Peyer's patch (tissue), 4 donors: ENCODE measurements at regions not wholly inside any gene's neighbourhood (a gene's known extent, or its start where the extent isn't known, plus 50 kb on each side); places are given as distances from the start of the nearest gene placed in this dataset.

Experiments
- DNase-seq, 3 donors: peaks; one replicate each; pipeline ENCODE4 v3.0.0-alpha.2; 2017 to 2019
- H3K27ac ChIP-seq, 4 donors: fragments of 200-600 bp; sonication (generic); one replicate each; pipeline ENCODE4 v1.5.1; 2016 to 2019
- H3K27me3 ChIP-seq, 2 donors: fragments of 200-600 bp; sonication (generic); one replicate each; pipeline ENCODE4 v1.5.1; 2019
- H3K36me3 ChIP-seq, 3 donors: fragments of 200-600 bp; sonication (generic); one replicate each; pipeline ENCODE4 v1.5.1; 2016 to 2019
- H3K4me1 ChIP-seq, 4 donors: fragments of 200-600 bp; sonication (generic); one replicate each; pipeline ENCODE4 v1.5.1; 2016 to 2019
- H3K4me3 ChIP-seq, 4 donors: fragments of 200-600 bp; sonication (generic); 1 replicate in 3 of 4; 2 replicates in 1 of 4; pipeline ENCODE4 v1.5.1; 2016 to 2019; ENCODE audit warnings: mild to moderate bottlenecking in 1 of 4
- H3K9me3 ChIP-seq, 4 donors: fragments of 200-600 bp; sonication (generic); one replicate each; pipeline ENCODE4 v1.5.1; 2016 to 2019; ENCODE audit warnings: mild to moderate bottlenecking in 1 of 4
- POLR2A ChIP-seq, 2 donors: fragments of 450-650 bp; IDR thresholded peaks; one replicate each; pipeline ENCODE4 v1.5.1; 2017; ENCODE audit warnings: antibody characterized with exemption in 2 of 2, mild to moderate bottlenecking in 2 of 2, moderate library complexity in 2 of 2
- TF ChIP-seq, protein P1 (sequence below), 6 experiments: fragments of 450-650 bp in 4 of 6; fragments of 200-600 bp in 2 of 6; sonication (generic) in 1 of 6; IDR thresholded peaks; one replicate each; pipeline ENCODE4 v1.5.1; 2017 to 2019; ENCODE audit warnings: antibody characterized with exemption in 6 of 6, mild to moderate bottlenecking in 3 of 6, moderate library complexity in 1 of 6

DNA sequence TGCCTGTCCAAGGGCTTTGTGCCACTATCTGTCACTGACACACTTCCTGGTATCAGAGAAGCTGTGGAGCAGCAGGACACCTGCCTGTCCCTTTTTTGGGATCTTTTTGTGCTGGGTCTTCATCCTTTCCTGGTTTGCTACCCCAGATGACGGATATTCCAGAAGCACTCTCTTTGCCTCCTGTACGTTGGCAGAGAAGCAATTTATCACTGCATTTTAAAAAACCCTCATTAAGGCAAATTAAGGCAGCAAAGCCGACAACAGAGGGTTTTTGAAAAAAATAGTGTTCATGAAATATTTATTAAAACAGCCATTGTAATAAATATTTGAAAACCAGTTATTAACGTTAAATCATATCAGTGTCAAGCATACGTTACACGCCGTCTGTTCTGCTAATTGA, 209.6 kb upstream of the NTM start:
- no peak for DNase-seq
- Histone ChIP-seq H3K27ac (no peak overlapping the region), H3K27me3 (no peaks in the 10 kb centered on the region), H3K9me3 (no peaks in the 10 kb centered on the region), H3K36me3 (no peaks in the 10 kb centered on the region), H3K4me3 (no peak overlapping the region), H3K4me1 (no peaks in the 10 kb centered on the region)
- TF ChIP-seq, protein P1, sequence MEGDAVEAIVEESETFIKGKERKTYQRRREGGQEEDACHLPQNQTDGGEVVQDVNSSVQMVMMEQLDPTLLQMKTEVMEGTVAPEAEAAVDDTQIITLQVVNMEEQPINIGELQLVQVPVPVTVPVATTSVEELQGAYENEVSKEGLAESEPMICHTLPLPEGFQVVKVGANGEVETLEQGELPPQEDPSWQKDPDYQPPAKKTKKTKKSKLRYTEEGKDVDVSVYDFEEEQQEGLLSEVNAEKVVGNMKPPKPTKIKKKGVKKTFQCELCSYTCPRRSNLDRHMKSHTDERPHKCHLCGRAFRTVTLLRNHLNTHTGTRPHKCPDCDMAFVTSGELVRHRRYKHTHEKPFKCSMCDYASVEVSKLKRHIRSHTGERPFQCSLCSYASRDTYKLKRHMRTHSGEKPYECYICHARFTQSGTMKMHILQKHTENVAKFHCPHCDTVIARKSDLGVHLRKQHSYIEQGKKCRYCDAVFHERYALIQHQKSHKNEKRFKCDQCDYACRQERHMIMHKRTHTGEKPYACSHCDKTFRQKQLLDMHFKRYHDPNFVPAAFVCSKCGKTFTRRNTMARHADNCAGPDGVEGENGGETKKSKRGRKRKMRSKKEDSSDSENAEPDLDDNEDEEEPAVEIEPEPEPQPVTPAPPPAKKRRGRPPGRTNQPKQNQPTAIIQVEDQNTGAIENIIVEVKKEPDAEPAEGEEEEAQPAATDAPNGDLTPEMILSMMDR (IDR thresholded peaks at IDR 0.05), result no peak
- TF ChIP-seq POLR2A (IDR thresholded peaks at IDR 0.05), result no peak

DNA sequence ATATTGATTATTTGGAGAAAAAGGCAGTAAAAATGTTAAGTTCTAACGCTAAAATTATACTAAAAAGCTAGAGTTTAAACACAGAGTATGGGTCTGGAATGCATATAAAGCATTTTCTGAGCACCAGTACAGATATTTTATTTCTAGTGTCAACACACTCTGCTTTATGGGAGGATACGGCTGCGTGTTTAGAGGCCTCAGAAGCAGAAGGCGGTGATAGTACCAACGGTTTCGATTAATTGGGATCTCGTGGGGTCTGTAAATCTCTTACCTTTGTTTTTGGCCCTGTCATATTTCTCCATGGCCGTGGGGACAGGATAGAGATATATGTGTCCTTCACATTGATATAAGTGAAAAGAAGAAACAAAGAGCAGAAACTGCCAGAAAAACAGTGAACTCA, 206.8 kb upstream of the NTM start:
- Histone ChIP-seq H3K36me3 (no peaks in the 10 kb centered on the region), H3K27me3 (no peaks in the 10 kb centered on the region), H3K4me1 (no peaks in the 10 kb centered on the region), H3K9me3 (no peaks in the 10 kb centered on the region), H3K27ac (no peak overlapping the region), H3K4me3 (no peak overlapping the region)
- no peak for DNase-seq
- no peak for TF ChIP-seq POLR2A (IDR thresholded peaks at IDR 0.05)
- TF ChIP-seq, protein P1 (IDR thresholded peaks at IDR 0.05), result no peak

DNA sequence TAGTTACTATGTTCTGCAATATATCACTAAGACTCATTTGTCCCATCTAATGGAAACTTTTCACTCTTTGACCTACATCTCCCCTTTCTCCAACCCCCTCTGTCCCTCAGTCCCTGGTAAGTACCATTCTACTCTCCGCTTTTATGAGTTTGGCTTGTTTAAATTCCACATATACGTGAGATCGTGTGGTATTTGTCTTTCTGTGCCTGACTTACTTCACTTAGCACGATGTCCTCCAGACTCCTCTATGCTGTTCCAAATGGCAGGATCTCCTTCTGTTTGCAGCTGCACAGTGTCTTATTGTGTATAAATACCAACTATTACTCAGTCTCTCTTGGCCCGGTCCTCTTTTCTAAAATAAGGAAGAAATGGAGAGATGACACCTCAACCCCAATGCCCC, 205.4 kb upstream of the NTM start:
- Histone ChIP-seq H3K27ac (no peak overlapping the region), H3K4me1 (no peaks in the 10 kb centered on the region), H3K36me3 (no peaks in the 10 kb centered on the region), H3K4me3 (no peak overlapping the region), H3K27me3 (no peaks in the 10 kb centered on the region), H3K9me3 (no peaks in the 10 kb centered on the region)
- DNase-seq, result no peak
- TF ChIP-seq, protein P1 (IDR thresholded peaks at IDR 0.05), result no peak
- no peak for TF ChIP-seq POLR2A (IDR thresholded peaks at IDR 0.05)

DNA sequence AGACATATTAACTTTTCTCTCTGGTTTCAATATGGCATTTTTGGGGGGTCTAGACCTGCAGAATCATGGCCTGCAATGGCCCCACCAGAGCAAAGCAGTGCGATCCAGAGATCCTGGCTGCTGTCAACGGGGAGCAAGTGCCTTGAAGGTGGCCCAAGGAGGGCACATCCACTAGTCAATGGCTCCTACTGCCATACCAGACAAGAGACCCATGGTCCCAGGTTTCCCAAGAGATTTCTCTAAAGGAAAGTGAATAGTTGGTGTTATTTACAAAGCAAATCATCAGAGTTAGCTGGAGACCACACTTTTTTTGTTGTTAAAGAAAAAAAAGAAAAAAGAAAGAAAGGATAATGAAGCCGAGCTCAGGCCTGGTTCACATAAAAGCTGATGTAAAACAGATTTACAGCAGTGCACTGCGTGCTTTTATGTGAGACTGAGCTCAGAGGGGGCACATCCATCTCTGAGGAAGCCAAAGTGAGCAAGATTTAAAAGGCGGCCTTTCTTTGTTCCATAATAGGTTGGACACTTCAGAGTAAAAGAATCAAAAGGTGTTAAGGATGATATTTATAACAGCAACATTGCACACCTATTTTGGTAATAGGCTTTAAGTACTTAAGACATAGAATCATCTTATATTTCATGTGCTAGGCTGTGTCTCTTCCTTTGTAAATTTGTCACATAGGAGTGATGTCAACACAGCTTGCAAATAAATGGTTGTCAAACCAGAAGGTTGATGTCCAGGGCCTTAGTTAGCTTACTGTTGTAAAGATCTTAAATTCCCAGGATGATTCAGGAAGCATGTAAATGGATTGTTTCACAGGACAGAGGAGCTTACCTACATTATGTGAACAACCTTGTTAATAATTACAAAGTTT, 201.3 kb upstream of the NTM start:
- no peak overlapping the region for H3K27ac ChIP-seq
- H3K4me3 ChIP-seq, result no peak overlapping the region
- no peak for DNase-seq
- H3K27me3 ChIP-seq, result no peaks in the 10 kb centered on the region
- H3K36me3 ChIP-seq, result no peaks in the 10 kb centered on the region
- H3K9me3 ChIP-seq, result no peaks in the 10 kb centered on the region
- TF ChIP-seq POLR2A (IDR thresholded peaks at IDR 0.05), result no peak
- TF ChIP-seq, protein P1 (IDR thresholded peaks at IDR 0.05), result no peak
- H3K4me1 ChIP-seq, result no peaks in the 10 kb centered on the region

DNA sequence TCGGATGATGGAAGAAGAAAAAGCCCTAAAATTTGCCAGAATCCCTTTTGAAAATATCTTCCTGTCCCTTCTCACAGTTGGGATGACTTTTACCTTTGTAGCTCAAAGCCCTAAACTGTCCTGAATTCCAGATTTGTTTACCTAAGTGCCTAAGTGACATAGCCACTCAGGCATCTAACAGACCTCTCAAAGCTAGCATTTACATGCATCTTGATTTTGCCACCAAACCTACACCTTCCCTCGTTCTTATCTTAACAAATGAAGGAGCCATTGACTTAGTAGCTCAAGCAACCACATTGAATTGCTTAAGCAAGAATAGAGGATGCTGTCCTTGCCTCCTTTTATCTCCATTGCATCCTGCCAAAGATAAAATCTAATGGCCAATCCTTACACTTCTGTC, 198.4 kb upstream of the NTM start:
- no peak overlapping the region for H3K27ac ChIP-seq
- TF ChIP-seq, protein P1 (IDR thresholded peaks at IDR 0.05), result no peak
- TF ChIP-seq POLR2A (IDR thresholded peaks at IDR 0.05), result no peak
- DNase-seq, result no peak

More for the DNA sequence above, 198.4 kb upstream of the NTM start:
- Histone ChIP-seq H3K27me3 (no peaks in the 10 kb centered on the region), H3K4me1 (no peaks in the 10 kb centered on the region), H3K36me3 (no peaks in the 10 kb centered on the region), H3K9me3 (no peaks in the 10 kb centered on the region), H3K4me3 (no peak overlapping the region)
